Right lobe of liver (tissue), 4 donors: ENCODE measurements at regions not wholly inside any gene's neighbourhood (a gene's known extent, or its start where the extent isn't known, plus 50 kb on each side); places are given as distances from the start of the nearest gene placed in this dataset.

ENCODE experiments used
- CTCF ChIP-seq, 4 donors: fragments of 200-600 bp in 3 of 4; fragments of 450-650 bp in 1 of 4; IDR thresholded peaks; one replicate each; pipeline versions ENCODE4 v1.5.1 to v1.8.0; 2016 to 2022; ENCODE audit warnings: antibody characterized with exemption in 4 of 4, mild to moderate bottlenecking in 2 of 4
- POLR2A ChIP-seq: fragments of 450-650 bp; IDR thresholded peaks from one replicate; pipeline ENCODE4 v1.6.1; 2017; ENCODE audit warnings: antibody characterized with exemption, mild to moderate bottlenecking
- donor health status: DM: no; HTN: no; CAD: no.
- donor health status: DM: no; HTN: no; CAD: no.
- donor health status: DM: no; HTN: yes; CAD: no.

- no peak for TF ChIP-seq CTCF (IDR thresholded peaks at IDR 0.05)
- TF ChIP-seq POLR2A, result no peak
These were observed 567.1 kb downstream of the EDEM1 start for GRCh38 chr3:5754602-5755001.
